SK-N-SH treated with all-trans-retinoic acid at 6 μM for 48 hours (cell line): ENCODE measurements at regions not wholly inside any gene's neighbourhood (a gene's known extent, or its start where the extent isn't known, plus 50 kb on each side); places are given as distances from the start of the nearest gene placed in this dataset.

ENCODE experiments used
- ARNTL ChIP-seq: fragments of 450-650 bp; formaldehyde crosslinking; IDR thresholded peaks from 2 replicates; pipeline ENCODE4 v1.5.0; 2020; ENCODE audit warnings: low read depth, mild to moderate bottlenecking, moderate library complexity, borderline replicate concordance
- CSRNP3 ChIP-seq: fragments of 250-450 bp; sonication (Bioruptor Pico); IDR thresholded peaks from 2 replicates; pipeline ENCODE4 v1.5.1; 2021; ENCODE audit warnings: mild to moderate bottlenecking, moderate library complexity
- ESRRG ChIP-seq: fragments of 250-450 bp; sonication (Bioruptor Pico); IDR thresholded peaks from 2 replicates; pipeline ENCODE4 v1.6.1; 2021; ENCODE audit warnings: mild to moderate bottlenecking
- OSR1 ChIP-seq: fragments of 250-450 bp; sonication (Bioruptor Pico); IDR thresholded peaks from 2 replicates; pipeline ENCODE4 v1.8.0; 2022; ENCODE audit warnings: moderate library complexity, mild to moderate bottlenecking, inconsistent platforms
- PATZ1 ChIP-seq: fragments of 250-450 bp; sonication (Bioruptor Pico); IDR thresholded peaks from 2 replicates; pipeline ENCODE4 v1.8.0; 2020; ENCODE audit warnings: mild to moderate bottlenecking, moderate library complexity, borderline replicate concordance
- POU6F1 ChIP-seq: fragments of 250-450 bp; sonication (Bioruptor Pico); IDR thresholded peaks from 2 replicates; pipeline ENCODE4 v1.8.0; 2021; ENCODE audit warnings: low read depth, mild to moderate bottlenecking, moderate library complexity, borderline replicate concordance
- PPARA ChIP-seq: fragments of 250-450 bp; sonication (Bioruptor Pico); IDR thresholded peaks from 2 replicates; pipeline ENCODE4 v1.5.0; 2020; ENCODE audit warnings: mild to moderate bottlenecking, borderline replicate concordance
- ZC3H10 ChIP-seq: fragments of 250-450 bp; sonication (Bioruptor Pico); IDR thresholded peaks from 2 replicates; pipeline ENCODE4 v1.5.1; 2021; ENCODE audit warnings: mild to moderate bottlenecking, moderate library complexity
- ZFP3 ChIP-seq: fragments of 250-450 bp; sonication (Bioruptor Pico); IDR thresholded peaks from 2 replicates; pipeline ENCODE4 v1.5.0; 2020; ENCODE audit warnings: mild to moderate bottlenecking, moderate library complexity
- ZFP30 ChIP-seq: fragments of 450-650 bp; formaldehyde crosslinking; IDR thresholded peaks from 2 replicates; pipeline ENCODE4 v1.5.0; 2022; ENCODE audit warnings: mild to moderate bottlenecking, moderate library complexity

- no peak for TF ChIP-seq POU6F1 (CRISPR knock-in tag)
- TF ChIP-seq OSR1 (CRISPR knock-in tag), result no peak
- TF ChIP-seq ZFP3, result no peak
- TF ChIP-seq ARNTL (CRISPR knock-in tag), result no peak
- TF ChIP-seq ZFP30, result no peak
- no peak for TF ChIP-seq PATZ1 (CRISPR knock-in tag)
- no peak for TF ChIP-seq ESRRG (CRISPR knock-in tag)
- TF ChIP-seq CSRNP3 (CRISPR knock-in tag), result no peak
- no peak for TF ChIP-seq ZC3H10 (CRISPR knock-in tag)
- TF ChIP-seq PPARA (CRISPR knock-in tag), result no peak
Observed at GRCh38 chr6:40037271-40037670, 103.0 kb upstream of the MOCS1 start.
